Fibroblast of lung (primary cell): ENCODE measurements at regions not wholly inside any gene's neighbourhood (a gene's known extent, or its start where the extent isn't known, plus 50 kb on each side); places are given as distances from the start of the nearest gene placed in this dataset.
"Not testable (repeated sequence)": the region's sequence is repeated elsewhere in the genome, so short reads cannot be mapped to it uniquely, and the experiment has no call there.

Source experiments
- DNase-seq, 2 donors: peaks; one replicate each; pipeline versions ENCODE4 v3.0.0 to v3.0.0-alpha.2; 2010; ENCODE audit warnings: low read depth in 2 of 2
- H2AFZ ChIP-seq: 2 replicates; pipeline ENCODE4 v1.5.1; 2012; ENCODE audit warnings: low read length, control low read depth, inconsistent platforms
- H3K27ac ChIP-seq: 2 replicates; pipeline ENCODE4 v1.5.1; 2011; ENCODE audit warnings: low read length, control low read depth; ENCODE audit not compliant: insufficient read depth
- H3K27me3 ChIP-seq: 2 replicates; pipeline ENCODE4 v1.5.1; 2011; ENCODE audit warnings: mild to moderate bottlenecking, low read length; ENCODE audit not compliant: control insufficient read depth, insufficient read depth
- H3K36me3 ChIP-seq: 2 replicates; pipeline ENCODE4 v1.5.1; 2011; ENCODE audit warnings: low read length; ENCODE audit not compliant: control insufficient read depth, insufficient read depth
- H3K4me1 ChIP-seq: 2 replicates; pipeline ENCODE4 v1.5.1; 2011; ENCODE audit warnings: low read length; ENCODE audit not compliant: control insufficient read depth, insufficient read depth; ENCODE audit errors: extremely low read depth
- H3K4me2 ChIP-seq: 2 replicates; pipeline ENCODE4 v1.5.1; 2011; ENCODE audit warnings: low read length, control low read depth; ENCODE audit not compliant: insufficient read depth; ENCODE audit errors: extremely low read depth
- H3K4me3 ChIP-seq, 4 experiments: fragments of 200-600 bp in 1 of 4; sonication (generic) in 1 of 4; replicated peaks in 1 of 4; 2 replicates each; pipeline ENCODE4 v1.5.1; 2011 to 2016; ENCODE audit warnings: low read length in 4 of 4, low read depth in 3 of 4, mild to moderate bottlenecking in 3 of 4, control low read depth in 2 of 4, inconsistent platforms in 1 of 4, mixed read lengths in 1 of 4; ENCODE audit not compliant: insufficient read depth in 1 of 4; ENCODE audit errors: control extremely low read depth in 1 of 4
- H3K79me2 ChIP-seq: 2 replicates; pipeline ENCODE4 v1.5.1; 2012; ENCODE audit warnings: mild to moderate bottlenecking, low read length, inconsistent platforms; ENCODE audit not compliant: control insufficient read depth, insufficient read depth
- H3K9ac ChIP-seq: 2 replicates; pipeline ENCODE4 v1.5.1; 2011; ENCODE audit warnings: mild to moderate bottlenecking, low read length, control low read depth; ENCODE audit not compliant: insufficient read depth
- H3K9me3 ChIP-seq: 2 replicates; pipeline ENCODE4 v1.5.1; 2012; ENCODE audit warnings: low read depth, low read length; ENCODE audit not compliant: control insufficient read depth, insufficient read depth
- H4K20me1 ChIP-seq: 2 replicates; pipeline ENCODE4 v1.5.1; 2011; ENCODE audit warnings: low read length; ENCODE audit not compliant: control insufficient read depth, insufficient read depth; ENCODE audit errors: extremely low read depth

- DNase-seq = peak in 1 of 2 donors; percentile 16
- H4K20me1 ChIP-seq, H3K79me2 ChIP-seq, H2AFZ ChIP-seq, H3K36me3 ChIP-seq, H3K27me3 ChIP-seq, H3K9ac ChIP-seq, H3K9me3 ChIP-seq, H3K4me3 ChIP-seq, H3K4me1 ChIP-seq, H3K27ac ChIP-seq, H3K4me2 ChIP-seq: not testable (repeated sequence)
These were observed 69.4 kb upstream of the KIF2A start for GRCh38 chr5:62236593-62236992.

DNA sequence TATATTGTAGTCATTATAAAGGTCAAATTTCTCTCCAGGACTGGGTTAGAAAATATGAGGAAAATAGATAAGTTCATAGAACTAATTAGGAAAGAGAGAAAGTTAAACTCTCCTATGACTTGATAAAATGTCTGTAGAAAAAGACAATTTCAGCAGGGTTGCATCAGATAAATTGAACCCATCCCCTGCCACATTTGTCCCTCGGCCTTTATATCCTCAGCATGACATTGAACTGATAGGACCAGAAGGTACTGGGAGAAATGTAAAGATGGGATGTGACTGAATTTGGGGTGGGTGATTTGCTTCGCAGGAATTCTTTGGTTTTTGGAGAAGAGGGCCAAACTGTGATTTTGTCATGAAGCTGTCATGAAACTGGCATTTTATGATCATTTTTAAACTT, 68.1 kb upstream of the KIF2A start:
- H3K4me2 ChIP-seq, H3K36me3 ChIP-seq, H3K27ac ChIP-seq, H3K9me3 ChIP-seq, H4K20me1 ChIP-seq, H3K79me2 ChIP-seq, H3K4me1 ChIP-seq, H3K4me3 ChIP-seq, H2AFZ ChIP-seq, H3K27me3 ChIP-seq, DNase-seq, H3K9ac ChIP-seq: not testable (repeated sequence)

- not testable (repeated sequence) for H3K79me2 ChIP-seq, H3K9ac ChIP-seq, H3K4me2 ChIP-seq, H3K4me1 ChIP-seq, H3K4me3 ChIP-seq, H3K27me3 ChIP-seq, H2AFZ ChIP-seq, H3K9me3 ChIP-seq, H3K36me3 ChIP-seq, H3K27ac ChIP-seq, H4K20me1 ChIP-seq, DNase-seq
These were observed 67.4 kb upstream of the KIF2A start for GRCh38 chr5:62238584-62238983.

DNA sequence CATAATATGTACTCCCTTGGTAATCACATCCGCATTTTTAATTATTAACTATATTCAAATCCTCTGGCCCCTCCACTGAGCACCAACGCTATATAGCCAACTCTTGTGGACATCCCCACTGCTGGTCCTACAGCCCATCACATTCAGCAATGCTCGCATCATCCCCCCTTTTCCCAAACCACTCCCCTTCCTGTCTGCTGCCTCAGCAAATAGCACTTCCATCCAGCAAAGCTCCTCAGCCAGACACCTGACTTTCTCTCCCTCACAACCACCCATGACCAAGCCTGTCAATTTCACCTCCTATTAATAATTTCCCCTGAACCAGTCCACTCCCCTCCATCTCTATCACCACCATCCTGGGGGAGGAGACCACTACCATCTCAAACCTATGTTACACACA, 65.5 kb upstream of the KIF2A start:
- not testable (repeated sequence) for H2AFZ ChIP-seq, H3K4me3 ChIP-seq, H3K27ac ChIP-seq, H3K79me2 ChIP-seq, H3K36me3 ChIP-seq, H4K20me1 ChIP-seq, H3K27me3 ChIP-seq, H3K4me1 ChIP-seq, H3K4me2 ChIP-seq, H3K9ac ChIP-seq, DNase-seq, H3K9me3 ChIP-seq

DNA sequence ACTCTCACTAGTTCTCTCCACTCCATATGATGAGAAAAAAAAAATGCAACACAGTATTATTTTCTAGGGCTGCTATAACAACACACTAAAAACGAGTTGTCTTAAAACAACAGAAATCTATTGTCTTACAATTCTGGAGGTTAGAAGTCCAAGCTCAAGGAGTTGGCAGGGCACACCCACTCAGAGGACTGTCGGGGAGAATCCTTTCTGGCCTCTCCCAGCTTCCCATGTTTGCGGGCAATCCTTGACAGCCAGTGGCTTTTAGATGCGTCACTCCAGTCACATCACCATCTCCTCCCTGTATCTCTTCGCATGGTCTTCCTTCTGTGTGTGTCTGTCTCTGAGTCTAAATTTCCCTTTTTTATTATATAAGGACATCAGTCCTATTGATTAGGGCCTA, 64.0 kb upstream of the KIF2A start:
- not testable (repeated sequence) for H3K9ac ChIP-seq, H3K4me1 ChIP-seq, H4K20me1 ChIP-seq, H3K27me3 ChIP-seq, H3K4me2 ChIP-seq, H3K27ac ChIP-seq, H3K79me2 ChIP-seq, H2AFZ ChIP-seq, H3K36me3 ChIP-seq, DNase-seq, H3K9me3 ChIP-seq, H3K4me3 ChIP-seq

DNA sequence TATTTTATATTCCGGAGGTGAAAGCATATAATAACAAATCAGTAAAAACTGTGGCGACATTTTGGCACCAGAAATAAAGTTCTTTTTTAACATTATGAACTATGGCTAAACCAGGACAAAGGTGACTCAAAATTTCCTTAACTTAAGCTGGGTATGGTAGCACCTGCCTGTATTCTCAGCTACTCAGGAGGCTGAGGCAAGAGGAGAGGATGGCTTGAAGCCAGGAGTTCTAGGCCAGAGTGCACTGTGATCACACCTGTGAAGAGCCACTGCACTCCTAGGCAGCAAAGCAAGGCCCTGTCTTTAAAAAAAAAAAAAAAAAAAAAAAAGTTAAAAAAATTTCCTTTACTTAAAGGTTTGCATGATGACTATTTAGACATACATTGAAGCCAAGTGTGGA, 63.0 kb upstream of the KIF2A start:
- not testable (repeated sequence) for DNase-seq, H3K27me3 ChIP-seq, H3K36me3 ChIP-seq, H3K9ac ChIP-seq, H3K4me3 ChIP-seq, H3K4me2 ChIP-seq, H2AFZ ChIP-seq, H3K9me3 ChIP-seq, H3K4me1 ChIP-seq, H3K27ac ChIP-seq, H4K20me1 ChIP-seq, H3K79me2 ChIP-seq

- H3K27me3 ChIP-seq, H2AFZ ChIP-seq, H3K9me3 ChIP-seq, H3K36me3 ChIP-seq, H3K9ac ChIP-seq, H4K20me1 ChIP-seq, DNase-seq, H3K79me2 ChIP-seq, H3K27ac ChIP-seq, H3K4me2 ChIP-seq, H3K4me1 ChIP-seq, H3K4me3 ChIP-seq: not testable (repeated sequence)
These were observed 57.8 kb upstream of the KIF2A start for GRCh38 chr5:62248192-62248591.
